Parathyroid adenoma (tissue), 2 donors: ENCODE measurements at regions not wholly inside any gene's neighbourhood (a gene's known extent, or its start where the extent isn't known, plus 50 kb on each side); places are given as distances from the start of the nearest gene placed in this dataset.

Experiments
- H2AFZ ChIP-seq: fragments of 300-600 bp; sonication (generic); one replicate; pipeline ENCODE4 v1.7.0; 2017; ENCODE audit warnings: antibody characterized with exemption, mild to moderate bottlenecking
- H3K27ac ChIP-seq: fragments of 300-600 bp; sonication (generic); one replicate; pipeline ENCODE4 v1.7.0; 2017
- H3K27me3 ChIP-seq: fragments of 300-600 bp; sonication (generic); one replicate; pipeline ENCODE4 v1.7.0; 2017; ENCODE audit warnings: low read length; ENCODE audit not compliant: control insufficient read depth, insufficient read depth
- H3K36me3 ChIP-seq: fragments of 300-600 bp; sonication (generic); one replicate; pipeline ENCODE4 v1.7.0; 2017; ENCODE audit warnings: low read length; ENCODE audit not compliant: control insufficient read depth, insufficient read depth
- H3K4me1 ChIP-seq: fragments of 300-600 bp; sonication (generic); one replicate; pipeline ENCODE4 v1.7.0; 2017; ENCODE audit warnings: control low read depth
- H3K4me2 ChIP-seq: fragments of 300-600 bp; sonication (generic); one replicate; pipeline ENCODE4 v1.7.0; 2017; ENCODE audit warnings: low read length
- H3K4me3 ChIP-seq: fragments of 300-600 bp; sonication (generic); one replicate; pipeline ENCODE4 v1.7.0; 2017; ENCODE audit warnings: low read depth, low read length
- H3K79me2 ChIP-seq: fragments of 300-600 bp; sonication (generic); one replicate; pipeline ENCODE4 v1.7.0; 2017; ENCODE audit warnings: control low read depth
- H3K9ac ChIP-seq: fragments of 300-600 bp; sonication (generic); one replicate; pipeline ENCODE4 v1.7.0; 2017; ENCODE audit warnings: mild to moderate bottlenecking
- H3K9me3 ChIP-seq: fragments of 300-600 bp; sonication (generic); one replicate; pipeline ENCODE4 v1.7.0; 2017; ENCODE audit warnings: low read length; ENCODE audit not compliant: control insufficient read depth
- CTCF ChIP-seq: fragments of 300-600 bp; sonication (generic); IDR thresholded peaks from one replicate; pipeline ENCODE4 v1.7.0; 2017; ENCODE audit warnings: antibody characterized with exemption, mild to moderate bottlenecking
- donor health status: primary hyperparathyroidism.

- TF ChIP-seq CTCF, result no peak
- Histone ChIP-seq H2AFZ (no peak overlapping the region), H3K4me1 (no peaks in the 10 kb centered on the region), H3K79me2 (no peaks in the 10 kb centered on the region), H3K27ac (no peak overlapping the region), H3K9me3 (no peaks in the 10 kb centered on the region), H3K4me3 (no peak overlapping the region), H3K36me3 (no peaks in the 10 kb centered on the region), H3K9ac (no peak overlapping the region), H3K4me2 (no peak overlapping the region), H3K27me3 (no peaks in the 10 kb centered on the region)
Observed at GRCh38 chr21:36548866-36549265, 68.9 kb upstream of the CLDN14 start.

GRCh38 chr21:36549470-36549869 lies 69.5 kb upstream of the CLDN14 start:
- Histone ChIP-seq H3K27ac (no peak overlapping the region), H2AFZ (no peak overlapping the region), H3K27me3 (no peaks in the 10 kb centered on the region), H3K36me3 (no peaks in the 10 kb centered on the region), H3K4me3 (no peak overlapping the region), H3K4me1 (no peaks in the 10 kb centered on the region), H3K4me2 (no peak overlapping the region), H3K9ac (no peak overlapping the region), H3K79me2 (no peaks in the 10 kb centered on the region), H3K9me3 (no peaks in the 10 kb centered on the region)
- TF ChIP-seq CTCF, result no peak

GRCh38 chr21:36550761-36551160 lies 70.8 kb upstream of the CLDN14 start:
- H3K27ac ChIP-seq, result no peak overlapping the region
- no peaks in the 10 kb centered on the region for H3K9me3 ChIP-seq
- TF ChIP-seq CTCF, result no peak
- H3K9ac ChIP-seq, result no peak overlapping the region
- H3K4me3 ChIP-seq, result no peak overlapping the region
- H3K27me3 ChIP-seq, result no peaks in the 10 kb centered on the region
- H3K36me3 ChIP-seq, result no peaks in the 10 kb centered on the region
- no peaks in the 10 kb centered on the region for H3K79me2 ChIP-seq
- H3K4me2 ChIP-seq, result no peak overlapping the region
- no peak overlapping the region for H2AFZ ChIP-seq
- no peaks in the 10 kb centered on the region for H3K4me1 ChIP-seq

GRCh38 chr21:36551321-36551720 lies 71.4 kb upstream of the CLDN14 start:
- no peaks in the 10 kb centered on the region for H3K79me2 ChIP-seq
- H3K9ac ChIP-seq, result no peak overlapping the region
- no peaks in the 10 kb centered on the region for H3K36me3 ChIP-seq
- no peak overlapping the region for H2AFZ ChIP-seq
- H3K27me3 ChIP-seq, result no peaks in the 10 kb centered on the region
- H3K4me2 ChIP-seq, result no peak overlapping the region
- TF ChIP-seq CTCF, result no peak
- no peaks in the 10 kb centered on the region for H3K4me1 ChIP-seq
- H3K9me3 ChIP-seq, result no peaks in the 10 kb centered on the region
- H3K27ac ChIP-seq, result no peak overlapping the region
- H3K4me3 ChIP-seq, result no peak overlapping the region

- no peak overlapping the region for H3K27ac ChIP-seq
- no peaks in the 10 kb centered on the region for H3K4me1 ChIP-seq
- H3K27me3 ChIP-seq, result no peaks in the 10 kb centered on the region
- H3K4me3 ChIP-seq, result no peak overlapping the region
- no peak overlapping the region for H3K4me2 ChIP-seq
- no peak overlapping the region for H3K9ac ChIP-seq
- no peak for TF ChIP-seq CTCF
- H2AFZ ChIP-seq, result no peak overlapping the region
- H3K36me3 ChIP-seq, result no peaks in the 10 kb centered on the region
- no peaks in the 10 kb centered on the region for H3K79me2 ChIP-seq
- no peaks in the 10 kb centered on the region for H3K9me3 ChIP-seq
Observed at GRCh38 chr21:36551731-36552433, 72.0 kb upstream of the CLDN14 start.
